GM18507 (cell line): ENCODE measurements at regions not wholly inside any gene's neighbourhood (a gene's known extent, or its start where the extent isn't known, plus 50 kb on each side); places are given as distances from the start of the nearest gene placed in this dataset.

Experiments used
- DNase-seq: peaks from one replicate; pipeline ENCODE4 v3.0.0; 2011; ENCODE audit warnings: low read depth; ENCODE audit not compliant: insufficient read length; ENCODE audit errors: extremely low spot score
- FAIRE-seq: peaks from 2 replicates; lab custom pipeline; 2011; peaks lifted over from hg19 to GRCh38; lab: Jason Lieb, UNC

DNA sequence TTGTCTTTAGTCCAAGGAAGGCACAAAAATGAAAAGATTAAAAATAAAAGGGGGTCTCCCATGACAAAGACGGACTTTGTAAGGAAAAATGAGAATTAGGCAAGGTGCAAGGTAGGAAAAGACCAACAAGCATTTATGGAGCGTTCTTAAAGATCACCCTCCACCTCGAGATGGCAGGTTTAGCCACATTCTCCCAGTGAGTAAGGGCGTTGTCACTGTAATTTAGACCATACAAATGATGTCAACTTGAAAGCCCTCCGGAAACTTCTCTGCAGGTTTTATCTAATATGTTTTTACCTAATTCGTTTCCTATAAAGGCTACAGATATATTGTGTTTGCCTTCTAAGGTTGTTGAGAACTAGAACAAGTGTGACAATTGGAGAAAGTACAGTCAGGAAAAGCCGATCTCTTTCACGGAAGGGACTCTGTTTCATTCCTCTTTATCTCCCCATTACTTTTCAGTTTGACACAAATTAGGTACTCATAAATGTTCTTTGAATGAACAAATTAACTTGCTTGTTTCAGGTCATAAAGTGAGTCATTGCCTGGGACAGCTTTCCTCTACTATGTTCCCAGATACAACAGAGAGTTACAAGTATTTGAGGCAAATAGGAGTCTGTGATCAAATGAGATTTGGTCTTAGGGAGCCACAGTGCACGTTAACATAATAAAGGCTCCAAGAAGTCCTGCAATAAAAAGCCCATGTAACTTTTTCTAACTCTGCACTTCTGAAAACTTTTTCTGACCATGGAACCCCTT lies 102.6 kb upstream of the HABP2 start:
- FAIRE-seq: no peak
- DNase-seq: no peak

DNA sequence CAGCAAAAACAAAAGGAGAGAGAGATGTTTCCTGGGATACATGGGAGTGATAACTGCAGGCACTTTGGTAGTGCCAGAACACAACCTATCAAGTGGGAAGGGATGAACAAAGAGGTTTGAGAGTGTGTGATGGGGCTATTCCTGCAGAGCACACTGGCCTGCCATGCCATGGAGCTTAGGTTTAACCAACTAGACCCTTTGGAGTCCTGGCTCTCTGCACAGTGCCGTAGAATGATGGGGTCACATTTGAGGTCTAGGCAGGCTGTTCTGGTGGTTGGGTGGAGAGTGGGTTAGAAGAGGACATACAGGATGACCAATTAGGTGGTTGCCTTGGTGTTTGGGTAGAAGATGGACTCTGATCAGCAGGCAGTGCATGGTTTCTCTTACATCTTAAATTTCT lies 101.9 kb upstream of the HABP2 start:
- no peak for FAIRE-seq
- no peak for DNase-seq

DNA sequence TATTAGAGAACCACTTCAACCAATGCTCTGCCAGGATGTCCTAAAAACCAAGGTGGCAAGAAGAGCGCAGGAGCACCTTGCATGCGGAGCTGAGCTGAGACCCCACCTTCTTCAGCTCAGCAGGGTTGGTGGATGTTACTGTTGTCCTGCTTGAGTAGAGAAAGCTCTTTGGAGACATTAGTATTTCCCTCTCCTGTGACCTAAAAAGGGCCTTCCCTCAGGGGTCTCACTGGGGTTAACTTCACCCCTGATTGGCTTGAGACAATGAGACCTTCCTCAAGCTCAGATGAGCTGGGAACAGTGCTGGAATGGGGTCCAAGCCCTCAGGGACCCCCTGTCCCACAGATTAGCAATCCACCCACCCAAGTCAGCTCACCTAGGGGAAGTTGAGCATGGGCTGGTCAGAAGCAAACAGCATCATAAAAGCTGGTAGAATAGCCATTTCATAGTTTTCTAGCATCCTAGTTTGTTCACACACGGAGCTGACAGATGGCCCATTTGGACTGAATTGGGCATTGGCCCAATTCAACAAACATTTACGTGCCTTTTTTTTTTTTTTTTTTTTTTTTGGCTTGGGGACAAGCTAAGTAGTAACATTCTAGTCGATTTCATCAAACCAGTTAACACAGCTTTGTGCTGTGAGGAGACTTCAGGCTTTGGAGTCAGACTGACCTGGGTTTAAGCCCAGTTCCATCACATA lies 100.6 kb upstream of the HABP2 start:
- no peak for DNase-seq

DNA sequence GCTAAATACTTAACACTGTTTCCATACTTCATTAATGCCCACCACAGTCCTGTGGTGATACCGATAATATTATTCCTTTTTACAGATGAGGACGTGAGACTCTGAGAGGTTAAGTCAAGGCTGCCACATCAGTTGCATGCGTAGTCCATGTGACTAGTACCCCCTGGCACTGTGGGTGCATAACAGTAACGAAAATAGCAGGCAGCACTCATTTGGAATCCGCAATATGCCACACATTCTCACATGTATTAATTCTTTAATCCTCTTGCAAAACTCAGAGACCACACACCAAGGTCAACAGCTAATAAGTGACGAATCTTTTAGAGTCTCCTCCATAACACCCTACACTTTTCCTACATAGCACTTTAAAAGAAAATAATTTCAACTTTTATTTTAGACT lies 99.5 kb upstream of the HABP2 start:
- DNase-seq: no peak
- FAIRE-seq: no peak

More for the DNA sequence above, 100.6 kb upstream of the HABP2 start:
- no peak for FAIRE-seq

DNA sequence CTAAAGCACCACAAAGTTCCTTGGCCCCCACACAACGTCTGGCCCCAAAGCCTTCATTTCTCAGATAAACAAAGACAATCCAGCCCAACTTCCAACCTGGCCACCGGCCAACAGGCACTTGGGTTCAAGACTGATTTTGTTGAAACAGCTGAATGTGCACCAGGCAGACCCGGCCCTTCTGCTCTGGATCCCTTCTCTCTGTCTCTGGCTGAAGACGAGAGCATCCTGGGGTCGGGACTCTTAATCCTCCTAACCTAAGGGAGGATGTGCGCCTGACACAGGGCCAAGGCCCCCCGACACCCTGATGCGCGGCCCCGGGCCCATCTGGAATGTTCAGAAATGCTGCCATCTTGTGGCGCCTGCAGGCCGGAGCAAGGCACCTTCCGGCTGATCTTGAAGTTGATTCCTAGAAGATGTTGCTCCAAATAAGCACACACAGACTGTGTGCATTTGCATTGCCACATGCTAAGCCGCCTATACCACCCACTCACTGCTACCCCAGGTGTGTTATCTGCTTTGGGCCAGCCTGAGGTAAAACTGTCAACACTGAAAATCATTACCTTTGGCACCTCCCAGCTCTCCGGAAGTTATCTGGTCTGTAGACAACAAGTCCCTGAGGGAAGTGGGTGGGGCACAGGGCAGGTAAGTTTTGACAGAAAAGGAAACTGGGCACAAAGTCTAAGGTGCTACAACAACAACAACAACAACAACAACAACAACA lies 98.4 kb upstream of the HABP2 start:
- DNase-seq: no peak
- peak; percentile 66 for FAIRE-seq

DNA sequence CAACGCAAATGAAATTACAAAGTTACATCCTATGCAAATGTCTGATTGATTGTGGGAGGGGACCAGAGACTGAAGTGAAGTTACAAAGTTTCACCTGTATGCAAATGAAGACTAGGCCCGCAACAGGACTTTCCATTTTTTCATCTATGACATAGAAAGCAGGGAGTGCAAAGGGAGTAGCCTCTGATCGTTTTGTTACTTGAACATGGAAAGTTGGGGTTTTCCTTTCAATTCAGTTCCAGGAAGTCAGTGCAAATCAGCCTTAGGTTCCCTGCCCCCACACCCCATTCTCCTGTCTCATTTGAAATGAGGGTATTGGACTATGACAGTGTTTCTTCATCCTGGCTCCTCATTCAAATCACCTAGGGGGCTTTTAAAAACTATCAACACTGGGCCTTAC lies 96.9 kb upstream of the HABP2 start:
- no peak for FAIRE-seq
- no peak for DNase-seq

DNA sequence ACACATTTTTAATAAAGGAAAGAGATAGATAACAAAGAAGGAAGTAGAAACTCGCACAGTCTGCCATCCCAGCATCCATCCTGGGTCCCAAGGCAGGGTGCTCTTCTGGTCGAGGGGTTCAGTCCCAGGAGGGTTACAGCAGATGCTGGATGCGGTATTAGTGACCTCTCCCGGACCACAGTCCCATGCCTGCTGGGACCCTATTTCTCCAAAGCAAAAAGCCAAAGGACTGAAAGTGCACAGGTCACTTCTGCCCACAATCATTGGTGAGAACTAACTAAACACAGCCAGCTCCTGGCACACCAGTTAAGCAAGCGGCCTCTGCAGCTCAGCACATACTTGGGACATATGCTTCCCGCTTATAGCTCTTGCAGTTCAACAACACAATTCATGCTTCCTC lies 96.1 kb upstream of the HABP2 start:
- DNase-seq: no peak
- FAIRE-seq: no peak

DNA sequence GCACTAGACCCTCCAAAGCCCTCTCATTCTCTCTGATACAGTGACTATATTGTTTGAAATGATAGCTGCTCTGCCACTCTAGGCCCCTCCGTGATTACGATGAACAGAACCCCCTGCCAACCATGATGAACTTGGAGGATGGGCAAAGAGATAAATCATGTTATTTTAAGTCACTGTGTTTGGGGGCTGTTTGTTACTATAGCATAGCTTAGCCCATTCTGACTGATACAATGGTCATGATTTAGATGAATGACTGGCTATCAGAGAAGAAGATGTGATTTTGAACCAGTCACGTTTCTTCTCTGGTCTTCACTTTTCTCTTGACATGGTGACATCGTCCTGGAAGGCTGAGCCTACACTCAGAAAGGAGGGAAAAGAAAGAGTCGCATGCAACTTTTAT lies 95.4 kb upstream of the HABP2 start:
- DNase-seq (no peak), FAIRE-seq (no peak)

DNA sequence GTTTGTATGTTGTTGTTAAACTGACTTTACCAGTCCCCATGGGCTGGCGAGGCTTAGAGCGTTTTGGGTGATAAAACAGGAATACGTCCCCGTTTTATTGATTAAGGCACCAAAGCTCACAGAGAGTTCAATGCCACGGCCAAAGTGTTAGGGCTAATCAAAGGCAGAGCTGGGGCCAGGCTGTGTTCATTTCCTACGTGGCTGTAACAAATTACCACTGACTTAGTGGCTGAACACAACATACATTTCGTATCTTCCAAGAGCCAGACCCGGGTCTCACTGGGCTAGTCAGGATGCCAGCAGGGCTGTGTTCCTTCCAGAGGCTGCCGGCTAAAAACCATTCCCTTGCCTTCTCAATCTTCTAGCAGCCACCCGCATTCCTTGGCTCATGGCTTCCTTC lies 94.4 kb upstream of the HABP2 start:
- FAIRE-seq: no peak
- no peak for DNase-seq

DNA sequence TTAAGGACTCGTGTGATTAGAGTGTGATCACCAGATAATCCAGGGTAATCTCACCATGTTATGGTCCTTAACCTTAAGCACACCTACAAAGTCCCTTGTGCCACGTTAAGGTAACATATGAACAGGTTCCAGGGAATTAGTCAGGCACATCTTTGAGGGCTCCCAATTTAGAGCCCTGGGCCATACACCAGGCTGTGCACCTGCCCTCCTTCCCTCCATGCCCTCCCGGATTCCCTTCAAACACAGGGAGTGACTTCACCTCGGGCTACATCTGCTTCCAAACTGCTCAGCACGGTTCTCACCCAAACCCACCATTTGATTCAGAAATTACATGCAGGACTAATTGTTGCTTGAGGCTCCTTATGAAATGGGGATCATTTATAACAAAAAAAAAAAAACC lies 93.9 kb upstream of the HABP2 start:
- DNase-seq (no peak), FAIRE-seq (no peak)

DNA sequence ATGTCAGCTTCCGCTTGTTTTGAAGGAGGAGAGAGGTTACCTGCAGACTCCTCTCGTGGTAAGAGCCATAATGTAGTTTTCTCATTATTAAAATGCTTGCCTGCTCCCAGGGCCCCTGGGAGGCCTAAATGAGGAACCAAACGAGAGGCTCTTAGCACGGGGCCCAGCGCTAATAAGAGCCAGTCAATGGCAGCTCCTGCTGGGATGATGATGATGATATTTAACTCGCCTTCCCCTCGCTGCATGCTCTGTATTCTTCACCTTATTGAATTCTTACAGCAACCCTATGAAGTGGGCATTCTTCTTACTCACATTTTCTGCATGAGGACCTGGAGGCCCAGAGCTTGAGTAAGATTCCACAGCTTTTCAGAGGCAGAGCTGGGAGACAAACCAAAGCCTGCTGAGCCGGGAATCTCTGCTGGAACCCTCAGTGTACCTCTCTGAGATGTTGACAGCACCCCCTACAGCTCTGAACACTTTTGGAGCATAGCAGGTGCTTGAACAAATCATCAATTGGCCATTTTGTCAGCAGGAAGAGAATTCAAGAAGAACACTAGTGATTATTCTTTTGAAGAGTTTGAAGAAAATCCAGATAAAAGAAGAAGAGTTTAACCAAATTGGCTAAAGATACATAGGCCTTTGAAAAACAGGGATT lies 93.1 kb upstream of the HABP2 start:
- no peak for FAIRE-seq

DNA sequence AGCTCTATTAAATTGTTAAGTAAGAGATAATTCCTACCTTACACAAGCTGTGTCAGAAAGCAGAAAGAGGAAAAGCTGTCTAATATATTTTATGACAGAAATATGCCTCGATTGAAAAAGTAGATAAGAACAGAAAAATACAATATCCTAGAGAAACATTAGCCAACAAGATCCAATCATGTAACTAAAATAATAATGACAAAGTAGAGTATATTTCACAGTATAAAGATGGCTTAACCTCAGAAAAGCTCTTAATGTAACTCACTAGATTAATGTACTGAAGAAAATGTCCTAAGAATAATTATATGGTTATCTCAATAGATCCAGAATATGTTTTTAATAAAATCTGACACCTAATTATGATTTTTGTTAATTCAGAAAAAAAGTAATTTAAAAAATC lies 89.8 kb upstream of the HABP2 start:
- DNase-seq: no peak
- FAIRE-seq: no peak

More for the DNA sequence above, 93.1 kb upstream of the HABP2 start:
- DNase-seq: no peak

DNA sequence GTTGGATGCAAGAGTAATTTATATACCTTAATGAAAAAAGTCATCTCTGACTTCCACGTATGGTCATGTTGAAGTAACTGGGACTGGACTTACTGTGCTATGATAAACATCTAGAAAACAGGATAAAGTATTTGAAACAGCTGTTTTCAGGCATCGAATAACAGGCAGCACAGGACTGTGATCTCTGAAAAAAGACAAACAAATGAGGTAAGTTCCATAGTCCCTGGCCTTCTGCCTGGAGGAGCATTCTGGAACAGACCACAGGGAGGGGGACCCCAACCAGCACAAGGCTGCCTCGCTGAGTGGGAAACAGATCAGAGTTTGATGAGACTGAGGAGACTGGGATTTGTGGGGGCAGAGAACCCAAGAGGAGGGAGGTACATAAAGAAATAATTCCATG lies 89.1 kb upstream of the HABP2 start:
- no peak for FAIRE-seq
- no peak for DNase-seq

DNA sequence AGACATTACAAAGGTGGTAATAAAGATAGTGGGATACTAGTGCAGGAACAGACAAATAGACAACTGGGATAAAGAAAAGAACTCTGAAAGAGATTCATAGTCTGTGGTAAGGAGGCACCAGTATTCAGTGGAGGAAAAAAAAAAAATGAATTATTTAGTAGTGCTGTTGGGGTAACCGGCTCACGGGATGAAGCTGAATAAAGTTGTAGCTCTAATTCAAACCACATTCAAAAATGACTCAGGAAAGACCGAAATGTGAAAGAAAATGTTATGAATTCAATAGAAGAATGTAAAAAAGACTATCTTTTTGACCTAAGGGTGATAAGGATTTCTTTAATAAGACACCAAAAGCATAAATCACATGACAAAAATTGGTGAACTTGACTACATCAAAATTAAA lies 83.1 kb upstream of the HABP2 start:
- FAIRE-seq (no peak), DNase-seq (no peak)

DNA sequence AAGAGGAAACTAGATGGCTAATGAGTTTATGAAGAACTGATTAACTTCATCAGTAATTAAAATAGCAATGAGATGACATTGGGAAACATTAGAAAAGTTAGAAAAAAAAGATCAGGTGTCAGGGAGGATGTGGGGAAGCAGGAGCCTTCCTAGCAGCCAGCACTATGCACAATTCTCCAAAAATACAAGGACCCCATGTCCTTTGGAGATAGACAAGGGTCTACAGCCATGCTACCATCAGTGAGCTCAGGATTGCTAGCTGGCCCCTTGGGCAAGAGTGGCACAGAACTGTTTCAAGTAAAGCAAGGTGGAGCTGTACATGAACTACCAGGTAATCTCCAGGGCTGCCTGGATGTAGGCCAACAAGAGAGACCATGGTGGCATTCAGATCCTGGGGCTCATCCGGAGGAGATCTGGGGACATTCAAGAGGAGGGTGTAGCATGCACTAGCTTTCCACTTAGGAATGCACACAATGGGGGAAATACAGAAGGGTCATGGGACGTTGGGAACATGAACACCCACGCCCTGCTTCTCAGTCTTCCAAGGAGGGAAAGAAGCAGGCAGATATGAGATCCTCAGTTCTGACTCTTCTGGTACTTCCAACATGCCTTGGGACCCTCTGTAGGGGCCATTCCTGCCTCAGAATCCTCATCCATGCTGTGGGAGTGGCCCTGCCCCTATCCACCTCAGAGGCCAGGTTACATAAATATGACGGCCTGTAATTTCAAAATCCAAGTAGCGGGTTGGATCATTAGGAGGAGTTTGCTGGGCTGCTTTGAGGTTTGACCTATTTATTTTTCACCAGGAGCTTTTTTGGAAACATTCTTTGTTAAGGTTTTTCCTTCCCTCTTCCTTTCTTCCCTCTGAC lies 82.2 kb upstream of the HABP2 start:
- FAIRE-seq (no peak), DNase-seq (no peak)

DNA sequence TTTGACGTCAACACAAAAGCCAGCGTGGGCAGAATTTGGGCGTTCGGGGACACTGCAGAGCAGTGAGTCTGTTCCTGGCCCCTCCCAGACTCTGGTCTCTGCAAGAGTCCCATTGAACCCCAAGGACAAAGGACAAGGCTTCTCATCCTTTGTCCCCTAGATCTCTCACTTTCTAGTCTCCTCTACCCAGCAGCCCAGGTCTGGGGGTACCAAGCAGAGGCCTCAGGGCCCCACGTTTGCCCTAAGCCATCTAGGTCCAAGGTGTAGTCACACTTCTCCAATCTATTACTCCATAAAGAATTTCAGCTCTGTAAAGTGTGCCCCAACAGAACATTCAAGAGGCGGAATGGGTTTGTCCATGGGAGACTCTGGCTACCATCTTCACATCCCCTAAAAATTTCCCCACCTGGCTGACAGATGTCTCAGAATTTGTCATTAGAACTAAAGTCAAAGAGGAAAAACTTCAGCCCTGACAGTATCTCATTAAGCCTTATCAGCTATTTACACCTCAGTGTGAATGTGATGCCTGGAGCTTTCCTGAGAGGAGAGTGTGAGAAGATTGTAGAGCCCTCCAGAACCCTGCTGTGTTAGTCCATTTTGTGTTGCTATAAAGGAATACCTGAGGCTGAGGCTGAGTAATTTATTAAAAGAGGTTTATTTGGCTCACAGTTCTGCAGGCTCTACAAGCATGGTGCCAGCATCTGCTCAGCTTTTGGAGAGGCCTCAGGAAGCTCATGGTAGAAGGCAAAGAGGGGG lies 81.4 kb upstream of the HABP2 start:
- FAIRE-seq (no peak), DNase-seq (no peak)

DNA sequence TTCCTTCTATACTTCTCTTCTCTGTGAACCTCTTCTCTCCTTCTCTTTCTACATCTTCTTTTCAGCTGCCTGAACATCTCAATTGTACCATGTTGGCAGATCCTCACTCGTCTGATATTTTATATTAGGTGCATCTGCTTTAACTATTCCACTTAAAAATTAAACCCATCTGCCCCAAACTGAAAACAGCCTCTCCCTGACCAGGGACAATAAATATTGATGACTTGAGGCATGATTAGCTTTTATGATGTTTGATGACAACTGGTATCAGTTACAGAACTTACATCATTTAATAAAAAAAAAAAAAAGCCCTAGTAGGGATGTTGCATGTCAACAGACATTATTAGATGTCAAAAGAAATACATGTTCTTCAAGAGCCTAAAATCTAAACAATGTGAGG lies 79.8 kb upstream of the HABP2 start:
- no peak for FAIRE-seq
- DNase-seq: no peak

DNA sequence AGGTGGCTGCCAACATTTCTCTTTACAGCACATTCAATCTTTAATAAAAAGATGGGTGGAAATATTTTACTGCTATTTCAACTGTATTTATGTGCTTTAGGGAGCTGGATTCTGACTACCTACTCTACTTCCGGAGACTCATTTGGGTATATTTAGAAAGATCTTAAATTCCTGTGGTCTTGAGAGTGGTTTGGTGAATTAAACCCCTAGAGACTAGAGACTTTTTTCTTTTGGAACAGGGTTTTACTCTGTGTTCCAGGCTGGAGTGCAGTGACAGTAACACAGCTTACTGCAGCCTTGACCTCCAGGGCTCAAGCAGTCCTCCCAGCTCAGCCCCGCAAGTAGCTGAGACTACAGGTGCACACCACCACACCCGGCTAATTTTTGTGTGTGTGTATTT lies 79.0 kb upstream of the HABP2 start:
- DNase-seq (no peak), FAIRE-seq (no peak)

DNA sequence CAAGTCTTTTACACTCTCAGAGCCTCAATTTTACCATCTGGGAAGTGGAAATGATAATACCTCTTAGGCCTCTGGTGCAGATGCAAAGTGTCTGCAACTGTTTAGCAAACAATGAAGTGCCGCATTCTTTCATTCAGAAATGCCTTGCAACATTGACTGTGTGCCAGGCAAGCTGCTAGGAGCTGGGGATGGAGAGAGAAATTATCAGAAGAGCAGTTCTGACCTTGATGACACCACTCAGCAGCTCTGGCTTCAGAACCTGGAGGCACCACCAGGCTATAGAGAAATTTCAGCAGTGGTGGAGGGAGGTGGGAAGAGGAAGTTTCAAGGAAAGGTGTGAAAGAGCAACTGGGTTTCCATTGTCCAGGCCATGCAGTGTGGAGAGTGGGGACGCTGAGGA lies 78.1 kb upstream of the HABP2 start:
- FAIRE-seq: no peak
- no peak for DNase-seq
